HFFc6 (cell line): ENCODE measurements at regions not wholly inside any gene's neighbourhood (a gene's known extent, or its start where the extent isn't known, plus 50 kb on each side); places are given as distances from the start of the nearest gene placed in this dataset.

Source experiments
- DNase-seq: peaks from one replicate; pipeline ENCODE4 v3.0.0-alpha.2; 2018
- H3K27ac Mint-ChIP-seq: 2 replicates; pipeline ENCODE4 v1.8.0; 2020; ENCODE audit warnings: mild to moderate bottlenecking, mixed read lengths
- H3K27me3 Mint-ChIP-seq: 2 replicates; pipeline ENCODE4 v1.8.0; 2021; ENCODE audit warnings: mild to moderate bottlenecking, moderate library complexity, mixed read lengths; ENCODE audit not compliant: insufficient read depth
- H3K36me3 Mint-ChIP-seq: 2 replicates; pipeline ENCODE4 v1.8.0; 2021; ENCODE audit warnings: low read depth, mixed read lengths
- H3K4me1 Mint-ChIP-seq: 2 replicates; pipeline ENCODE4 v1.8.0; 2020; ENCODE audit warnings: low read depth, mixed read lengths
- H3K4me3 Mint-ChIP-seq: 2 replicates; pipeline ENCODE4 v1.8.0; 2020; ENCODE audit warnings: mild to moderate bottlenecking, moderate library complexity, mixed read lengths
- H3K9me3 Mint-ChIP-seq: 2 replicates; pipeline ENCODE4 v1.8.0; 2020; ENCODE audit warnings: mild to moderate bottlenecking, mixed read lengths
- TF ChIP-seq, protein P1 (sequence below): fragments of 200-600 bp; sonication (generic); IDR thresholded peaks from 2 replicates; pipeline ENCODE4 v1.5.0; 2021; ENCODE audit warnings: antibody characterized with exemption, mild to moderate bottlenecking

DNA sequence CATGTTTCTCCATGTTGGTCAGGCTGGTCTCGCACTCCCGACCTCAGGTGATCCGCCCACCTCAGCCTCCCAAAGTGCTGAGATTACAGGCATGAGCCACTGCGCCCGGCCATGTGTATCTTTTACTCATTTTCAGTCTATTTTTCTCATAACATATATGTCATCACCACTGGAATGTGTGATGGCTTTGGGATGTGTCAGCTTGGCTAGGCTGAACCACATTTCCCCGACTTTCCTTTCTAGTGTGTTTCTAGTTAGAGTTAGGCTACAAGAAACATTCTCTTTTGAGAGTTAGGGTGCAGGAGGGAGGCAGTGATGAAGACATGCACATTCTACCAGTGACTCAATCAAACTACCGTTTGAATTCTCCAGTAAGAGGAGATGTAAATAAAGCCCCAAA lies 444.9 kb upstream of the THBS1 start:
- no peaks in the 10 kb centered on the region for H3K27me3 Mint-ChIP-seq
- H3K27ac Mint-ChIP-seq, result peak overlapping the region; percentile 93
- peaks cover 16% of the 10 kb centered on the region for H3K36me3 Mint-ChIP-seq
- TF ChIP-seq, protein P1, sequence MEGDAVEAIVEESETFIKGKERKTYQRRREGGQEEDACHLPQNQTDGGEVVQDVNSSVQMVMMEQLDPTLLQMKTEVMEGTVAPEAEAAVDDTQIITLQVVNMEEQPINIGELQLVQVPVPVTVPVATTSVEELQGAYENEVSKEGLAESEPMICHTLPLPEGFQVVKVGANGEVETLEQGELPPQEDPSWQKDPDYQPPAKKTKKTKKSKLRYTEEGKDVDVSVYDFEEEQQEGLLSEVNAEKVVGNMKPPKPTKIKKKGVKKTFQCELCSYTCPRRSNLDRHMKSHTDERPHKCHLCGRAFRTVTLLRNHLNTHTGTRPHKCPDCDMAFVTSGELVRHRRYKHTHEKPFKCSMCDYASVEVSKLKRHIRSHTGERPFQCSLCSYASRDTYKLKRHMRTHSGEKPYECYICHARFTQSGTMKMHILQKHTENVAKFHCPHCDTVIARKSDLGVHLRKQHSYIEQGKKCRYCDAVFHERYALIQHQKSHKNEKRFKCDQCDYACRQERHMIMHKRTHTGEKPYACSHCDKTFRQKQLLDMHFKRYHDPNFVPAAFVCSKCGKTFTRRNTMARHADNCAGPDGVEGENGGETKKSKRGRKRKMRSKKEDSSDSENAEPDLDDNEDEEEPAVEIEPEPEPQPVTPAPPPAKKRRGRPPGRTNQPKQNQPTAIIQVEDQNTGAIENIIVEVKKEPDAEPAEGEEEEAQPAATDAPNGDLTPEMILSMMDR, result no peak
- peaks cover 99% of the 10 kb centered on the region for H3K4me1 Mint-ChIP-seq
- H3K4me3 Mint-ChIP-seq, result peak overlapping the region; percentile 61
- H3K9me3 Mint-ChIP-seq, result no peaks in the 10 kb centered on the region
- DNase-seq, result peak; percentile 92

DNA sequence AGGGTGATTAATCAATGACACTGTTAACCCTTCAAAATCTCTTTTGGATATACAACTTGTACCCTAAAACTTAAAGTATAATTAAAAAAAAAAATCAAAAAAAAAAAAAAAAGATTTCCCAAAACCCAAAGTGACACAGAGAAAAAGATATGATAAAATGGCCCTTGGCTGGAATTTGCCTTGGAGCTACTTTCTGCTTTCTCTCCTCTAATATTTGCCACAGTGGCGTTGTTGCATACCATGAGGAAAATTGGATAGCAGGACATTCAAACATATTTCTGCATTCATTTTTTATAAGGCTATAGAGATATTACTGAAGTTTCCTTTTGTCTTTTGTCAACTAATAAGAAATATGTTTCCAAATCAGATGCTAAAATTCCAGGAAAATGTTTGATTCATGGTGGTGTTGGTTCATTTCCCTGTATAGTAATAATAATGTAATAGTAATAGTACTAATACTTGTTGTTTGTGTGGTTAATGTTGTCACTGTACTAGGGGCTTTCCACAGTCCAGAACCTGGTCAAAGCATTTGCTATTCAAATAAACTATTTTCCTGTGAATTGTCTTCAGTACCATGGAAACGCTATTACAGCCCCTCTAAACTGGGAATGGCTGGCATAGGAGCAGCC lies 441.3 kb upstream of the THBS1 start:
- H3K27me3 Mint-ChIP-seq, result no peaks in the 10 kb centered on the region
- H3K4me3 Mint-ChIP-seq, result peak overlapping the region; percentile 23
- peak overlapping the region; percentile 76 for H3K27ac Mint-ChIP-seq
- no peaks in the 10 kb centered on the region for H3K9me3 Mint-ChIP-seq
- DNase-seq, result no peak
- TF ChIP-seq, protein P1, result no peak
- H3K4me1 Mint-ChIP-seq, result peaks cover 87% of the 10 kb centered on the region
- H3K36me3 Mint-ChIP-seq, result peaks cover 10% of the 10 kb centered on the region

DNA sequence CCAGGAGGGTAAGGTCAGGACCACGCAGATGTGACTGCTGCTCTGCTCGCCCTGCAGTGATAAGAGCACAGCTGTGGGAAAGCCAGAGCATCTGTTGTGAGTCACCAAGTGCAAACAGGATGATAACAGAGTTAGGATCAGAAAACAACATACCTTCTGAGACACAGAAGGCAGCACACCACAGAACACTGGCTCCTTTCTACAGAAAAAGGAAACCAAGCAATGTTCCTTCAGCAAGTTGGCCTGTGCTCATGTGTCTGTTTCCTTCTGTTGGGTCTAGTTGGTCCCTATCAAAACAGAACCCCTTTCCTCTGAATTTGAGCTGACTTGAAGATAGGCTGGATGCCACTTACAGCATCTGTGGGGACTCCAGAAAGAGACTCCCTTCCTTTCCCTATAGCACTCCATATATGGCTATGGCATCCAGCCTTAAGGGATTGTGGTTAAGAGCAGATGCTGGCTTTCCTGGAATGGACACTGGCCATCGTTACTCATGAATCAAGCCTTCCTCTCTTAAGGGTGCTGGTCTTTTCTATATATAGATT lies 440.7 kb upstream of the THBS1 start:
- Mint-ChIP-seq H3K27me3 (no peaks in the 10 kb centered on the region), H3K4me1 (peaks cover 87% of the 10 kb centered on the region), H3K9me3 (no peaks in the 10 kb centered on the region), H3K4me3 (peak overlapping the region; percentile 23), H3K36me3 (peaks cover 10% of the 10 kb centered on the region), H3K27ac (peak overlapping the region; percentile 76)
- TF ChIP-seq, protein P1, result no peak
- peak; percentile 91 for DNase-seq

DNA sequence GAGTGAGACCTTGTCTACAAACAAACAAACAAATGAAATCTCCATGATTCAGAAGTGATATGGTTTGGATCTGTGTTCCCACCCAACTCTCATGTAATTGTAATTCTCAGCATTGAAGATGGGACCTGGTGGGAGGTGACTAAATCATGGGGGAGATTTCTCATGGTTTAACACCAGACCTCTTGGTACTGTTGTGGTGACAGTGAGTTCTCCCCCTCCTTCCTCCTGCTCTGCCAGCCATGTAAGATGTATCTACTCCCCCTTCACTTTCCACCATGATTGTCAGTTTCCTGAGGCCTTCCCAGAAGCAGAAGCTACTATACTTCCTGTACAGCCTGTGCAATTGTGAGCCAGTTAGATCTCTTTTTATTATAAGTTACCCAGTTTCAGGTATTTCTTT lies 438.4 kb upstream of the THBS1 start:
- Mint-ChIP-seq H3K9me3 (no peaks in the 10 kb centered on the region), H3K4me1 (peaks cover 87% of the 10 kb centered on the region), H3K36me3 (peaks cover 10% of the 10 kb centered on the region), H3K27ac (no peak overlapping the region; the same call in 1 of the 2 replicates), H3K4me3 (no peak overlapping the region), H3K27me3 (no peaks in the 10 kb centered on the region)
- TF ChIP-seq, protein P1, result no peak
- no peak for DNase-seq

DNA sequence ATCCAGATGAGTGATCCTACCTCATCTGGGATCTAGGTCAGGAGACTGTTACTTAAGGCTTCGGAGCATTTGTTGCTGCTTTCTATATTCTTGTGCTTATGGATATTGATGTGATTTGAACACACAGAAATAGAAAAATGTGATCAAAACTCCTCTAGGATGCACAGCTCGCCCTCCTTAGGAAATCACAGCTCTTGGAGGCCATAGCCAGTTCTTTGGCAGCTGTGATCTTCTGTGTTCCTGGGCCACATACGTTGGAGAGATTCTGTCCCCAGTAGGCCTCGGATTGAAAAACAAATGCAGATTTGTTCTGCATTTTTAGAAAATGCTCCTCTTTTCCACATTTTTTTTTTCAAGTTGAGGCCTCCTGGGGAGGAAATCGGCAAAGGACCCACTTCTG lies 437.4 kb upstream of the THBS1 start:
- H3K4me3 Mint-ChIP-seq, result no peak overlapping the region
- no peaks in the 10 kb centered on the region for H3K27me3 Mint-ChIP-seq
- TF ChIP-seq, protein P1, result no peak
- no peak for DNase-seq
- H3K27ac Mint-ChIP-seq, result no peak overlapping the region
- H3K36me3 Mint-ChIP-seq, result peaks cover 10% of the 10 kb centered on the region
- H3K4me1 Mint-ChIP-seq, result peaks cover 81% of the 10 kb centered on the region
- H3K9me3 Mint-ChIP-seq, result no peaks in the 10 kb centered on the region
